CD4-positive, alpha-beta T cell treated with Interleukin-10 for 1 hour (primary cell): ENCODE measurements at regions not wholly inside any gene's neighbourhood (a gene's known extent, or its start where the extent isn't known, plus 50 kb on each side); places are given as distances from the start of the nearest gene placed in this dataset.
A peak's percentile ranks its signal among the peaks of the same experiment; 100 is the strongest.
"Not testable (repeated sequence)": the region's sequence is repeated elsewhere in the genome, so short reads cannot be mapped to it uniquely, and the experiment has no call there.

Experiments used
- DNase-seq: peaks from one replicate; pipeline ENCODE4 v3.0.0-alpha.2; 2020

DNA sequence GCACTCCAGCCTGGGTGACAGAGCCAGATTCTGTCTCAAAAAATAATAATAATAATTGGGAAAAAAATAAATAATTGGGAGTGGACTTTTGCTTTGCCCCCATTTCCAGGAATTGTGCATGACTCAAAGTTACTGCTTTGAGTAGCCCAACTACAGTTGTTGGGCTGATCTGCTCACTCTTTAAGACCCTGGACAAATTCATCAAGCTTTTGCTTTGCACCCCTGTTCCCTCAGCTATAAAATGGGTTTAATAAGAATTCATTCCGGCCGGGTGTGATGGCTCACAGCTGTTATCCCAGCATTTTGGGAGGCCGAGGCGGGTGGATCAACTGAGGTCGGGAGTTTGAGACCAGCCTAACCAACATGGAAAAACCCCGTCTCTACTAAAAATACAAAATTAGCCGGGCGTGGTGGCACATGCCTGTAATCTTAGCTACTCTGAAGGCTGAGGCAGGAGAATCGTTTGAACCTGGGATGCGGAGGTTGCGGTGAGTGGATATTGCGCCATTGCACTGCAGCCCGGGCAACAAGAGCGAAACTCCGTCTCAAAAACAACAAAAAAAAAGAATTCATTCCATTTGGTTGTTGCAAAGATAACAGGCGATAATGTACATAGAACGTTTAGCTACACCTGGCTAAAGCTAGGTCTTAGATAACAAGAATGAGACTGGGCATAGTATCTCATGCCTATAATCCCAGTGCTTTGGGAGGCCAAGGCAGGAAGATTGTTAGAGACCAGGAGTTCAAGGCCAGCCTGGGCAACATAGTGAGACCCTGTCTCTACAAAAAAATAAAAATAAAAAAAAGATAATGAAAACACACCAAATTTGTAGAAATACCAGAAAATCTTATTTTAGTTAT, 87.9 kb upstream of the ZNF217 start:
- DNase-seq: no peak

DNA sequence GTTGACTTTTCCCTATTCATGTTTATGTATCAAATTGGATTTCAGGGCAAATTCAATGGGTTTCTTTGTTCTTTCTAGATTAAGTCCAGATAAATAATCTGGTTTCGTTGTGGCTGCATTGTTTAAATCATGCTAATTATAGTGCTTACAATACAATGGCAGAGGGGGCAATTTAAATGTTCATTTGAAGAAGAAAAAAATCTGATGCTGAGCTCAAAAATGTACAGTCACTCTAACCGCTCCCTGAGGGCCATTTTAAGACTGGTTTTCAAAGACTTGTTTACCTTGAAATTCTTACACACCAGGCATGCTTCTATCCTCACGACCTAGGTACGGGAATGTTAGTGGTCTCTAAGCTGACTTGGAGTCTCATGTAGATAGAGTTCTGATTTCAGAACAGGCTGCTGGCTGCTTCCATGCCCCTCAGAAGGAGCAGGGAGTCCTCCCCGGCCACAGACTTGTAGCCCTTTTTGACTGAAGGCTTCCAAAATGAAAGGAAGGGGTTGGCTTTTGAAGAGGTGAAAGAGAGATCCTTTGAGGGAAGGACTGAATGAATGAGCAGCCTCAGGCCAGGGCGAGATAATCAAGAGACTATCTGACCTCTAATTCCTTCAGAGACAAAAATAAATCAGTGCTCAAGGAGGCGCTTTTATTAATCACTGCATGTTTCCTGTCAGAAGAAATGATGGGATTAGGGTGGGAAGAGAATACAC, 86.1 kb upstream of the ZNF217 start:
- DNase-seq: no peak

DNA sequence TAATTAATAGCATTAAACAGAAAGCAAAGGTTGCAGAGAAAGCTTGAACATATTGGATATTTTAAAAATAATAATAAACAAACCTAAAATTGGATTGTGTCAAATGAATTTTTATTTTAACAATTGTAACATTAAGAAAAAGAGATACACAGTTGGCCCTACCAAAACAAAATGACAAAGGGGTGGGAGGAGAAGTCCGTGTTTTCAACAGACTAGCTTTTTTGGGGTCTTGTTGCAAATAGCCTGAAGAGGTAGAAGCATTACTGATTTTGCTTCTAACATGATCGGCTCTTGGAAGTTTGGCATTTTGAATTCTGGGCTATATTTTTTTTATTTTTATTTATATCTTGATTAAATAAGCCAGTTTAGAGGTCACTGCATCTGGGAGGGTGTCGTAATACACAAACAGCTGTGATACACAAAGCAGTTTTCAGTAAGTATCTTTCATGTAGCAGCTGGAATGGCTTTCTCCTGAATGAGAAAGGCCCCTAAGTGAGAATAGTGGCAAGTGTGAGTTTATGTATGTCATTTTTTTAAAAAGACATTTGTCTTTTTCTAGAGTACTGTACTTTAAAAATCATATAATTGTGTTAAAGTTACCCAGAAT, 85.5 kb upstream of the ZNF217 start:
- no peak for DNase-seq

DNA sequence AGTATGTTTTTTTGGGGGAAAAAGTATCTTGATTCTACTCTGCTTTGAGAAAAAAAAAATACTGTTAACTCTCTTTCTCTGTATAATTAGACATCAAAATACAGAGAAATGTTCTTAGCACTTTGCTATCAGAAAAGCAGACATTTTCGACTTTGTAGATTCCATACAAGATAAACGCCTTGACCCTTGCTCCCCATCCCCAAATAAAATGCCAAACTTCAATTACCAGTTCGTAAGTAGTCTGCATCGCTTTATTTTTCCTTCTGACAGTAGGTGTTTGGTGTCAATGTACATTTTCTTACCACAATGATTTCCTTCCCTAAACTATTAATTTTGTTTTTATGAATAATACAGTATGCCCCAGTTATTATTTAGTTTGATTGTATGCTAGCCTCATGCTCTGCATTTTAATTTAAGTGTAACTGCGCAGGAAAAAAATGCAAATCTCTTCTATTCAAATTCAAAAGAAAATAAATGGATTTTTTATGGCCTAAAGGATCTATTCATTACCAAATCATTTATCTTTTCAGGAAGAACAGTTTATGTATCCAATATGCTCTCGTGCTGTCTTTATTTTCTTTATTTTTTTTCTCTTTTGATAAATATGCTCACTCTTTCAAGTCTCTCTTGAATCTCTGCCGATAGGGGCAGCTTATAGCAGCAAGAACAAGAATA, 84.8 kb upstream of the ZNF217 start:
- no peak for DNase-seq

DNA sequence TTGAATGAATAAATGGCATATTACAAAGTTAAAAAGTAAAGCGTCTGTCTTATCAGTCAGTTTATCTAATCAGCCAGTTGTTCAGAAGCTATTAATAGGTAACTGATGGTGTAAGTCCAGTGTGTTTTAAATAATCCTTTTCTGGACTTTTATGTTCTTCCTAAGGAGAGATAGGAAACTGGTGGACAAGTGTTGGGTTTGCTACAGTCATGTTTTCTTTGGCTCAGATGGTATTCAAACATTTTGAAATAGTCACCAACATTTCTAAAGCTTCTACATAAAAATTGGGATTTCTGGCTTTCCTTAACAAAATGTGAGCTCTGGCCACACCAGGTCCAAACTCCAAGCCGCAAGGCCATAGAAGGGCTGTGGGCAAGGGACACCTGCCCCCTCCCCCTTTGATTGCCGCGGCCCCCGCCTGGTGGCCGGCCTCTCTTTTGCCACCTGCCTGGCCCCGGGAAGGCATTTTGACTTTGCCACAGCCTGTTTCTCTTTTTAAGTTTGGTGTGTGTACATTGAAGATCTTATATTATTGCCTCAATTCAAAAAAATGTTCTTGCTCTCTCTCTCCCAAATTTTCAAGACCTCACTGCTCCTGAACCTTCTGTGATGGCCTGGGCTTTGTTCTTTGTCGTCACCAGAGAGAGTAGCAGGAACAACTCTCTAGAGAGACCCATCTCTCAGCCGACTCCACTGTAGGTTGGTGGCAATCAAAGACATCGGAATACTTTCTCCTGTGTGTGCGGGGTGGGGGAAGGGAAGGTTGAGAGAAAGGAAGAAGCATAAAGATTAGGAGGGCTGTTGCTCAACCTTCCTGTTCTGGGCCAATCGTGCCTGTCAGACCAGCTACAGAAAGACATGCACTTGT, 84.0 kb upstream of the ZNF217 start:
- no peak for DNase-seq

DNA sequence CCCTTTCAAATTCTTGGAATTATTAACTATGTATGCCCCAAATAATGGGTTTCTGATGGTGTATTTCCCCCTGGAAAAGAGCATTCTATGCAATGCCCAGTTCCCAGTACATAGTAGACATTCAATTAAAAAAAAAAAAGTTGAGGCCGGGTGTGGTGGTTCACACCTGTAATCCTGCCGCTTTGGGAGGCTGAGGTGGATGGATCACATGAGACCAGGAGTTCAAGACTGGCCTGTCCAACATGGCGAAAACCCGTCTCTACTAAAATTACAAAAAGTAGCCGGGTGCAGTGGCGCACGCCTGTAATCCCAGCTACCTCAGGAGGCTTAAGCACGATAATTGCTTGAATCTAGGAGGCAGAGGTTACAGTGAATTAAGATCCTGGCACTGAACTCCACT, 83.3 kb upstream of the ZNF217 start:
- no peak for DNase-seq

GRCh38 chr20:53676519-53676822, 82.8 kb upstream of the ZNF217 start:
- no peak for DNase-seq

- no peak for DNase-seq
Observed at GRCh38 chr20:53672484-53673129, 79.0 kb upstream of the ZNF217 start.

DNA sequence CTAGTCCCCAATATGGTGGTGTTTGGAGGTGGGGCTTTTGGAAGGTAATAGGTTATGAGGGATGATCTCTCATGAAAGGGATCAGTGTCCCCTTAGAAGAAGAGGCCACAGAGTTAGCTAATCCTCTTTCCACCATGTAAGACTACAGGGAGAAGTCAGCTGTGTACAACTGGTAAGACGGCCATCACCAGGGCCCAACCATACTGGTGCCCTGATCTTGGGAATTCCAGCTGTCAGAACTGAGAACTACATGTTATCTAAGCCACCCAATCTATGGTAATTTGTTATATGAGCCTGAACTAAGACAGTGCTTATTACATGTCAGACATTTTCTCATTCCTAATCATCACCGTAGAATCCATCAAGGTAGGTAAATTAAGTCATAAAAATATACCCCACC, 77.7 kb upstream of the ZNF217 start:
- no peak for DNase-seq

- not testable (repeated sequence) for DNase-seq
Observed at GRCh38 chr20:53669517-53670313, 76.1 kb upstream of the ZNF217 start.

GRCh38 chr20:53668992-53669391, 75.4 kb upstream of the ZNF217 start:
- no peak for DNase-seq

DNA sequence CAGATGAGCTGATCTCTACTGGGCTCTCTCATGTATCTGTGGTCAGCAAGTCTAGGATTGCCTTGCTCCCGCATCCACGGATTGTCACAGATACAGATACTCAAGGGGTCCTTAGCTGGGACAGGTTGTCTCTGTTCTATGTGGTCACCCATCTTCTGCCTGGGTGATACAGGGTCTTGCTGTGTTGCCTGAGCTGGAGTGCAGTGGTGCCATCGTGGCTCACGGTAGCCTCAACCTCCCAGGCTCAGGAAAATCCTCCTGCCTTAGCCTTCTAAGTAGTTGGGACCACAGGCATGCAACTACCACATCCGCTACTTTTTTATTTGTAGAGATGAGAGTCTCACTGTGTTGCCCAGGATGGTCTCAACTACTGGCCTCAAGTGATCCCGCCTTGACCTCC, 72.5 kb upstream of the ZNF217 start:
- DNase-seq: no peak

- DNase-seq: no peak
Observed at GRCh38 chr20:53664121-53664520, 70.5 kb upstream of the ZNF217 start.

- DNase-seq: not testable (repeated sequence)
Observed at GRCh38 chr20:53663521-53663920, 69.9 kb upstream of the ZNF217 start.

DNA sequence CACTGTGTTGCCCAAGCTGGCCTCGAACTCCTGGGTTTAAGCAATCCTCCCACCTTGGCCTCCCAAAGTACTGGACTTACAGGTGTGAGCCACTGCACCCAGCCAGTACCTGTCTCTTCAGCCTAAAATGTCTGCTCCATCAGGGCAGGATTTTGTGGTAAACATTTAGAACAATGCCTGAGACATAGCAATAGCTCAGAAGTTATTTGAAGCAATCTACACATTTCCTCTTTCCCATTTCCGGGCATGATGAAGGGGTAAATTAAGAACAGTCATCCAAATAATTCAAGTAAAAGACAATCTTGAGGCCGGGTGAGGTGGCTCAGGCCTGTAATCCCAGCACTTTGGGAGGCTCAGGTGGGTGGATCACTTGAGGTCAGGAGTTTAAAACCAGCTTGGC, 69.0 kb upstream of the ZNF217 start:
- no peak for DNase-seq

DNA sequence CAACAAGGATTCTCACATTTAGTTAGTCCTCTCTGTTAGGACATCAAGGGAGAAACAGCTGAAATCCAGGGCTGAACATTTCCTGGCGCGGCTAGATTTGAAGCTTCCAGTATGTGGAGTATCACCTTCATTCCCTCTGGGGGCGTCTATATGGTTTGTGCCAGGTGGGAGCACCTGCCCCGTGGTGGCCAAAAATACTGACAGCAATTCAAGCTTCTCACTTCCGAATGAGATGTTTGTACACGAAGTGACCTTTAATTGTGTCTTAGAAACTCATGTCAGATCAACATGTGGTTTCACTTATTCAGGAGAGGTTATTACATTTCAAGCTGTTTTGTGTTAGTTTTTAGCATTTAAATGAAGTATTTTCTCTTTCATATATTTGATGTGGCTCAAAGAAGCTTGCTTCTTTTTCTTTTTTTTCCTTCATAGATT, 67.3 kb upstream of the ZNF217 start:
- DNase-seq: peak; percentile 18

- peak; percentile 37 for DNase-seq
Observed at GRCh38 chr20:53660078-53660909, 66.7 kb upstream of the ZNF217 start.

- no peak for DNase-seq
Observed at GRCh38 chr20:53658973-53659372, 65.3 kb upstream of the ZNF217 start.

GRCh38 chr20:53658322-53658721, 64.7 kb upstream of the ZNF217 start:
- DNase-seq: no peak

DNA sequence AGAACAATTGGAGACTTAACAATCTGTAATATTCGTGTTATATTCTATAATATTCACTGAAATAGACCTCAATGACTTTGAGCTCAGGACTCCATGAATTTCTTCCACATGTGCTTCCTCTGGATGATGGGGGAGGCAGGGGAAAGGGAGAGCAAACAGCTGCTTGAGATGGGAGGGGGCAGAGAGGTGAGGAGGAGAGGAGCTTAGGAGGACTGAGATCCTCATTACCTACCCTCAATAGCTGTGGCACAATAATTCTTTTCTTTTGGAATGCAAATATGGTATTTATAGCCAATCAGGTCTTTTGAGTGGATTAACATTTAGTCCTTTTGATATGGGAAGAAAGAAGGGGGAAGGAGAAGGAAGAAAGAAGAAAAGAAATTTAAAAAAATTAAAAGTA, 64.1 kb upstream of the ZNF217 start:
- DNase-seq: no peak
